ENCODE measurements at regions not wholly inside any gene's neighbourhood (a gene's known extent, or its start where the extent isn't known, plus 50 kb on each side); places are given as distances from the start of the nearest gene placed in this dataset.

DNA sequence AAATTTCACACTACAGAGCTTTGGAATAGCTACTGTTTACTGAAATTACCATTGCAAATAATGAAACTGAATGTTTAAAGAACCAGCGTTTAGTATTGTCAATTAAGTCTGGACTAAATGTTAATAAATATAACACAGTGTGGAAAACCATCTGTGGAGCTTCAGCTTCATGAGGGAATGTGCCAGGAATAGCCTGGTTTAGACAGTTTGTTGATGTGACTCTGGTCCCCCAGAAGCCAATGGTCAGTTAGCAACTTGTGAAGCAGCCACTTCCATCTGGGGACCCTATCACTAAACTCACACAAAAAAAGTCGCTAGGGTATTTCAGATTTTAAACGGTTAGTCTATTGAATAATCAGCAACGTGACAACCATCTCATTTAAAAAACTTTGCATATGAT is 207.8 kb downstream of the RAMP3 start:
- DNase-seq (ENCODE audit: low read depth), result no peak
- H3K4me3 ChIP-seq (ENCODE audit: low read depth, low read length), result no peak overlapping the region
- no peak for TF ChIP-seq CTCF (conservative IDR thresholded peaks at IDR 0.05; ENCODE audit: low read depth, low read length)

- DNase-seq (ENCODE audit: low read depth), result no peak
- H3K4me3 ChIP-seq (ENCODE audit: low read depth, low read length), result no peak overlapping the region
- no peak for TF ChIP-seq CTCF (conservative IDR thresholded peaks at IDR 0.05; ENCODE audit: low read depth, low read length)
Measured at GRCh38 chr7:45366475-45366874, 207.7 kb upstream of the ADCY1 start.

DNA sequence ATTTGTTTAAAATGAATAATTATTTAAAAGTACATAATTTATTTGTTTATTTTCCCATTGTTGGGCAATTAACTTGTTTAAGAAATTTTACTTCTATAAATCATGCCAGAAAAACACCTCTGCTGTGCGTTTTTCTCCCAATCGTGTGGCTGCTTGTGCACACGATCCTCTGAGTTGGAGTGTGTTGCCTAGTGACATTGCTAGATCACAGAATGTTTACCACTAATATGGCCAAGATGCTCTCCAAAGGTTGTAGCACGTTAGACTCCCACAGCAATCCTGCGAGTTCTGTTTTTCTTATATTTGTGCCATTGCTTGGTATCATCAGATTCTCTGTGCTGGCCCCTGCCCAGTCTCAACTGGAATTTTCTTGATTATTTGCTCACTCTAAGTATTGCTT is 207.1 kb upstream of the ADCY1 start:
- no peak for TF ChIP-seq CTCF (conservative IDR thresholded peaks at IDR 0.05; ENCODE audit: low read depth, low read length)
- no peak for DNase-seq (ENCODE audit: low read depth)
- no peak overlapping the region for H3K4me3 ChIP-seq (ENCODE audit: low read depth, low read length)

- DNase-seq (ENCODE audit: low read depth), result no peak
- H3K4me3 ChIP-seq (ENCODE audit: low read depth, low read length), result no peak overlapping the region
- no peak for TF ChIP-seq CTCF (conservative IDR thresholded peaks at IDR 0.05; ENCODE audit: low read depth, low read length)
Measured at GRCh38 chr7:45368129-45368807, 205.9 kb upstream of the ADCY1 start.

DNA sequence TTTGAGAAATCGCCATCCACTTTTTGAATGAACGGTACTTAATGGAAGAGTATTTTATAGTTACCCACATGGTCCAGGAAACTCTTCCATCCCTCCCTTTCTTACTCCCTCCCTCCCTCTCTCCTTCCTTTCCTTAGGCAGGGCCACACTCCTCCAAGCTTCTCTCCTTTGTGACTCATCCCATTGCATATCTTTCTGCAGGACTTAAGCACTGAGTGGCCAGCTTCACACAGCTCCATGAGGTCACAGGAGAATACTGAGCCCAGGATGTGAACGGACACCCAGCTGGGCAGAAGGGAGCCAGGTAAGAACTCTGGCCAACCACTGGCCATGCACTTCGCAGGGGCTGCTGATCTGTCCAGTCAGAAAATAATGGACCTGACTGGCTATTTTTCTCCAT is 189.7 kb upstream of the ADCY1 start:
- no peak overlapping the region for H3K4me3 ChIP-seq (ENCODE audit: low read depth, low read length)
- TF ChIP-seq CTCF (conservative IDR thresholded peaks at IDR 0.05; ENCODE audit: low read depth, low read length), result no peak
- peak; percentile 10 for DNase-seq (ENCODE audit: low read depth)

GRCh38 chr7:45387837-45388236 is 186.3 kb upstream of the ADCY1 start:
- no peak overlapping the region for H3K4me3 ChIP-seq (ENCODE audit: low read depth, low read length)
- no peak for TF ChIP-seq CTCF (conservative IDR thresholded peaks at IDR 0.05; ENCODE audit: low read depth, low read length)
- DNase-seq (ENCODE audit: low read depth), result no peak
